B cell (primary cell): ENCODE measurements at regions not wholly inside any gene's neighbourhood (a gene's known extent, or its start where the extent isn't known, plus 50 kb on each side); places are given as distances from the start of the nearest gene placed in this dataset.

Experiments used
- ATAC-seq: fragments of 200-7000 bp; cut with Tn5 transposase; one replicate; pipeline ENCODE4 v1.10.0; 2021; ENCODE audit warnings: low read depth, mild to moderate bottlenecking, moderate number of reproducible peaks, moderate library complexity
- CTCF ChIA-PET: fragments of 350-600 bp; sonication (Branson Sonifier 250); formaldehyde crosslinking; loops from one replicate; lab custom pipeline; 2021; ENCODE audit warnings: antibody characterized with exemption, inconsistent platforms; lab: Charles Lee
- POLR2A ChIA-PET: fragments of 350-600 bp; sonication (Branson Sonifier 250); formaldehyde crosslinking; loops from one replicate; lab custom pipeline; 2021; ENCODE audit warnings: antibody characterized with exemption; lab: Charles Lee
- DNase-seq: peaks from one replicate; pipeline ENCODE4 v3.0.0; 2013
- H2AFZ ChIP-seq: 2 replicates; pipeline ENCODE4 v1.6.1; 2012; ENCODE audit warnings: mild to moderate bottlenecking, low read depth, low read length; ENCODE audit not compliant: insufficient read depth, poor library complexity, severe bottlenecking
- H3K27ac ChIP-seq, 2 donors: 1 replicate in 1 of 2; 2 replicates in 1 of 2; pipeline ENCODE4 v1.5.1; 2012 to 2013; ENCODE audit warnings: low read length in 2 of 2, mild to moderate bottlenecking in 2 of 2, moderate library complexity in 1 of 2
- H3K27me3 ChIP-seq, 4 experiments: fragments of 200-600 bp in 1 of 4; sonication (generic) in 1 of 4; replicated peaks in 1 of 4; 1 replicate in 2 of 4; 2 replicates in 2 of 4; pipeline versions ENCODE4 v1.6.1 to v1.7.0; 2013 to 2016; ENCODE audit warnings: low read length in 3 of 4, mild to moderate bottlenecking in 2 of 4, mixed read lengths in 1 of 4, moderate library complexity in 1 of 4; ENCODE audit not compliant: insufficient read depth in 4 of 4, control insufficient read depth in 3 of 4; ENCODE audit errors: control extremely low read depth in 1 of 4
- H3K36me3 ChIP-seq, 2 experiments: replicated peaks in 1 of 2; 1 replicate in 1 of 2; 2 replicates in 1 of 2; pipeline versions ENCODE4 v1.6.1 to v1.7.1; 2013; ENCODE audit warnings: low read length in 1 of 2; ENCODE audit not compliant: insufficient read depth in 2 of 2, control insufficient read depth in 1 of 2; ENCODE audit errors: control extremely low read depth in 1 of 2, extremely low read depth in 1 of 2
- H3K4me1 ChIP-seq, 2 donors: fragments of 200-600 bp in 1 of 2; sonication (generic) in 1 of 2; 1 replicate in 1 of 2; 2 replicates in 1 of 2; pipeline versions ENCODE4 v1.5.1 to v1.6.1; 2013 to 2017; ENCODE audit warnings: low read length in 2 of 2; ENCODE audit not compliant: control insufficient read depth in 2 of 2, insufficient read depth in 2 of 2
- H3K4me2 ChIP-seq: replicated peaks from 2 replicates; pipeline ENCODE3; 2012; ENCODE audit warnings: mild to moderate bottlenecking, low read depth, low read length; ENCODE audit not compliant: poor library complexity, severe bottlenecking
- H3K4me3 ChIP-seq, 5 experiments: fragments of 200-600 bp in 1 of 5; sonication (generic) in 1 of 5; 1 replicate in 3 of 5; 2 replicates in 2 of 5; pipeline versions ENCODE4 v1.5.1 to v1.7.0; 2011 to 2016; ENCODE audit warnings: low read length in 4 of 5, mild to moderate bottlenecking in 4 of 5, low read depth in 2 of 5, control low read depth in 1 of 5, moderate library complexity in 1 of 5; ENCODE audit not compliant: insufficient read depth in 1 of 5; ENCODE audit errors: control extremely low read depth in 1 of 5, extremely low read depth in 1 of 5
- H3K79me2 ChIP-seq: fragments of 200-600 bp; sonication (generic); one replicate; pipeline ENCODE4 v1.6.0; 2016; ENCODE audit warnings: low read length; ENCODE audit not compliant: control insufficient read depth, insufficient read depth
- H3K9ac ChIP-seq: fragments of 200-600 bp; sonication (generic); 2 replicates; pipeline ENCODE4 v1.6.1; 2017; ENCODE audit warnings: mild to moderate bottlenecking, low read length, moderate library complexity
- H3K9me3 ChIP-seq, 3 donors: one replicate each; pipeline versions ENCODE4 v1.6.1 to v1.7.1; 2013; ENCODE audit warnings: low read length in 2 of 3; ENCODE audit not compliant: control insufficient read depth in 2 of 3, insufficient read depth in 1 of 3; ENCODE audit errors: control extremely low read depth in 1 of 3
- H4K20me1 ChIP-seq: 2 replicates; pipeline ENCODE4 v1.6.0; 2012; ENCODE audit warnings: mild to moderate bottlenecking, low read length; ENCODE audit not compliant: insufficient read depth, control insufficient read depth, poor library complexity, severe bottlenecking
- H3K27ac Mint-ChIP-seq: one replicate; pipeline ENCODE4 v1.8.0; 2021; ENCODE audit warnings: mixed read lengths
- H3K27me3 Mint-ChIP-seq: one replicate; pipeline ENCODE4 v1.8.0; 2021; ENCODE audit warnings: mixed read lengths
- H3K4me1 Mint-ChIP-seq: one replicate; pipeline ENCODE4 v1.8.0; 2021; ENCODE audit warnings: mixed read lengths
- H3K4me3 Mint-ChIP-seq: one replicate; pipeline ENCODE4 v1.8.0; 2021; ENCODE audit warnings: mixed read lengths
- H3K9me3 Mint-ChIP-seq: one replicate; pipeline ENCODE4 v1.8.0; 2022; ENCODE audit warnings: mixed read lengths; ENCODE audit not compliant: insufficient read depth
- EZH2 ChIP-seq: IDR thresholded peaks from 2 replicates; pipeline ENCODE4 v1.6.1; 2012; ENCODE audit warnings: borderline replicate concordance, low read depth, mild to moderate bottlenecking, moderate library complexity, low read length; ENCODE audit not compliant: insufficient read depth, poor library complexity, severe bottlenecking
- WGBS: methylation state at CpG from one replicate; pipeline ENCODE4 v1.1.5; 2013; ENCODE audit warnings: missing lambda C conversion rate; ENCODE audit not compliant: insufficient coverage; 5-methylcytosine and 5-hydroxymethylcytosine counted together
- intact Hi-C: fragments of 100-400 bp; cut with micrococcal nuclease; formaldehyde crosslinking; loops from one replicate; pipeline ENCODE4 v1.10.0; 2022
- TF ChIP-seq, protein P1 (sequence below): fragments of 200-600 bp; IDR thresholded peaks from one replicate; pipeline ENCODE4 v1.8.0; 2022; ENCODE audit warnings: antibody characterized with exemption, mild to moderate bottlenecking

DNA sequence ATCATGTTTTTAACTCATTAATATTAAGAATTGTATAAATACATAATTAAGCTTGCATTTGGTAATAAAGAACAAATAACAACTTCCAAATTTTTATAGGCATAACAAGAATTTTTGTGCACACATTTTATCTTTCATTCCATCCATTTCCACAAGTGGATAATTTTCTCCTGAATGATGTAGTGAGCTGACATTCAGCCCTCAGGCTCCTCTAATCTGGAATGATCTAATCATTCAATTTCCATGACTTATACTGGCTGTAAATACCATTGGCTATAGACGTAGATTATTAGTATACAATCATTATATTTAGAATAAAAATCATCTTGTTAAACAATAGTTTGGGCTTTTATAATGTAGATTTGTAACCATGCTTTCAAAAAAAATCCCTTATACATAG lies 287.2 kb upstream of the GHITM start:
- CTCF ChIA-PET, result no interaction called here
- DNase-seq (no peak), ATAC-seq (no peak)
- Histone ChIP-seq H3K9me3 (peaks cover 0 to 2% (median 0%) of the 10 kb centered on the region in 3 donors), H3K79me2 (no peaks in the 10 kb centered on the region), H3K27me3 (no peaks in the 10 kb centered on the region), H3K4me2 (no peak overlapping the region), H3K36me3 (no peaks in the 10 kb centered on the region), H2AFZ (no peak overlapping the region), H3K4me3 (no peak overlapping the region), H3K9ac (no peak overlapping the region), H4K20me1 (no peaks in the 10 kb centered on the region), H3K27ac (no peak overlapping the region), H3K4me1 (no peaks in the 10 kb centered on the region)
- Mint-ChIP-seq H3K9me3 (peaks cover 3% of the 10 kb centered on the region), H3K4me1 (no peaks in the 10 kb centered on the region), H3K27ac (no peak overlapping the region), H3K27me3 (no peaks in the 10 kb centered on the region), H3K4me3 (no peak overlapping the region)
- intact Hi-C loops, result no loop called here
- TF ChIP-seq, protein P1, sequence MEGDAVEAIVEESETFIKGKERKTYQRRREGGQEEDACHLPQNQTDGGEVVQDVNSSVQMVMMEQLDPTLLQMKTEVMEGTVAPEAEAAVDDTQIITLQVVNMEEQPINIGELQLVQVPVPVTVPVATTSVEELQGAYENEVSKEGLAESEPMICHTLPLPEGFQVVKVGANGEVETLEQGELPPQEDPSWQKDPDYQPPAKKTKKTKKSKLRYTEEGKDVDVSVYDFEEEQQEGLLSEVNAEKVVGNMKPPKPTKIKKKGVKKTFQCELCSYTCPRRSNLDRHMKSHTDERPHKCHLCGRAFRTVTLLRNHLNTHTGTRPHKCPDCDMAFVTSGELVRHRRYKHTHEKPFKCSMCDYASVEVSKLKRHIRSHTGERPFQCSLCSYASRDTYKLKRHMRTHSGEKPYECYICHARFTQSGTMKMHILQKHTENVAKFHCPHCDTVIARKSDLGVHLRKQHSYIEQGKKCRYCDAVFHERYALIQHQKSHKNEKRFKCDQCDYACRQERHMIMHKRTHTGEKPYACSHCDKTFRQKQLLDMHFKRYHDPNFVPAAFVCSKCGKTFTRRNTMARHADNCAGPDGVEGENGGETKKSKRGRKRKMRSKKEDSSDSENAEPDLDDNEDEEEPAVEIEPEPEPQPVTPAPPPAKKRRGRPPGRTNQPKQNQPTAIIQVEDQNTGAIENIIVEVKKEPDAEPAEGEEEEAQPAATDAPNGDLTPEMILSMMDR, result no peak
- no peak for TF ChIP-seq EZH2
- WGBS, result no CpG with 5 or more reads among the region's 1 CpG
- POLR2A ChIA-PET, result no interaction called here

DNA sequence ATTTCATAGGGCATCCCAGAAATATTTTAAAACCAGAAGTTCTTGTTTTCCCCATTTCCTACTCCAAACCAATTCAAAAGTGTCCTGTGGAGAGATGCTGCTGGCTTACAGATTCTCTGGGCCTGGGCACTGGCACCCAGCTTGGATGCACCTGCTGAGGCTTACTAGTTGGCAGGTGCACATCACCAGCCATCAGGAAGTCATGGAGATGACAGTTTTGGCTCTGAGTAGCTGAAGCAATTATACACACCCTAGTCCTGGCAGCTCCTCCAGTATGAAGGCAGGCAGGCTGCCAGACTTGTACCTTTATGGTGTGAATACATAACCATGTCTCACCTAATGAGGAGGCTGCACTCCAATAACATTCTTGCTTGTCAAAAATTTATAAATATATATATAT lies 276.6 kb upstream of the GHITM start:
- H4K20me1 ChIP-seq, result no peaks in the 10 kb centered on the region
- no peaks in the 10 kb centered on the region for H3K36me3 ChIP-seq
- H3K27ac ChIP-seq, result no peak overlapping the region
- H3K4me1 ChIP-seq, result no peaks in the 10 kb centered on the region
- Mint-ChIP-seq H3K27ac (no peak overlapping the region), H3K4me3 (no peak overlapping the region), H3K9me3 (no peaks in the 10 kb centered on the region), H3K27me3 (peaks cover 3% of the 10 kb centered on the region), H3K4me1 (no peaks in the 10 kb centered on the region)
- TF ChIP-seq EZH2, result no peak
- H3K9ac ChIP-seq, result no peak overlapping the region
- CTCF ChIA-PET, result interaction anchor here (1.1 kb wide), 1 partner anchor 8 kb away, joined by 4 read pairs; no protein-coding TSS in a partner anchor
- POLR2A ChIA-PET, result no interaction called here
- no peaks in the 10 kb centered on the region for H3K27me3 ChIP-seq
- DNase-seq, result no peak
- no peaks in the 10 kb centered on the region for H3K79me2 ChIP-seq
- no peak overlapping the region for H3K4me2 ChIP-seq
- no peaks in the 10 kb centered on the region for H3K9me3 ChIP-seq
- H2AFZ ChIP-seq, result no peak overlapping the region
- no peak overlapping the region for H3K4me3 ChIP-seq
- no peak for ATAC-seq
- intact Hi-C loops, result no loop called here
